K562 (cell line): ENCODE measurements at regions not wholly inside any gene's neighbourhood (a gene's known extent, or its start where the extent isn't known, plus 50 kb on each side); places are given as distances from the start of the nearest gene placed in this dataset.

Experiments used
- ATAC-seq: fragments of 200-7000 bp; cut with Tn5 transposase; 3 replicates; pipeline ENCODE4 v1.9.1; 2020; ENCODE audit warnings: moderate library complexity
- BruUV-seq: library from RNA; stranded (reverse); fragments of 400-500 nt; replicated peaks from 2 replicates; lab custom pipeline; 2021; lab: Mats Ljungman, UMichigan
- CTCF ChIA-PET: fragments of 300-600 bp; formaldehyde crosslinking; extraction: SDS; loops from one replicate; lab custom pipeline; 2021; ENCODE audit warnings: low intra/inter-chr PET ratio; lab: Yijun Ruan, JAX
- POLR2A ChIA-PET: fragments of 300-600, 350-650 bp; sonication (Branson Sonifier 250); formaldehyde crosslinking; extraction: SDS; loops from one replicate; lab custom pipeline; 2021; ENCODE audit warnings: antibody characterized with exemption, inconsistent platforms; lab: Yijun Ruan, JAX
- DNase-seq, 4 experiments: peaks; one replicate each; pipeline versions ENCODE4 v3.0.0 to v3.0.0-alpha.2; 2011 to 2018; ENCODE audit warnings: low spot score in 3 of 4, mixed read lengths in 3 of 4; ENCODE audit errors: extremely low read depth in 1 of 4
- FAIRE-seq: peaks from 2 replicates; lab custom pipeline; 2011; peaks lifted over from hg19 to GRCh38; lab: Jason Lieb, UNC
- H2AFZ ChIP-seq: 2 replicates; pipeline ENCODE4 v1.6.0; 2011; ENCODE audit warnings: low read depth, low read length, control low read depth, inconsistent platforms
- H3K27ac ChIP-seq: fragments of 200-600 bp; 3 replicates; pipeline ENCODE4 v1.8.0; 2011; ENCODE audit warnings: low read depth, mild to moderate bottlenecking, control low read depth, inconsistent platforms, low read length, moderate library complexity, mixed read lengths; ENCODE audit errors: extremely low read depth
- H3K27me3 ChIP-seq, 2 experiments: fragments of 300-600 bp in 1 of 2; 2 replicates in 1 of 2; 3 replicates in 1 of 2; pipeline versions ENCODE4 v1.6.0 to v1.8.0; 2011; ENCODE audit warnings: inconsistent platforms in 2 of 2, low read length in 2 of 2, mild to moderate bottlenecking in 1 of 2, mixed read lengths in 1 of 2, moderate library complexity in 1 of 2; ENCODE audit not compliant: control insufficient read depth in 2 of 2, insufficient read depth in 2 of 2
- H3K36me3 ChIP-seq: fragments of 300-600 bp; 3 replicates; pipeline ENCODE4 v1.8.0; 2011; ENCODE audit warnings: mild to moderate bottlenecking, low read length, inconsistent platforms; ENCODE audit not compliant: control insufficient read depth, insufficient read depth
- H3K4me1 ChIP-seq, 2 experiments: fragments of 200-600 bp in 1 of 2; replicated peaks in 1 of 2; 2 replicates in 1 of 2; 3 replicates in 1 of 2; pipeline versions ENCODE4 v1.5.1 to v1.8.0; 2011; ENCODE audit warnings: inconsistent platforms in 2 of 2, low read length in 2 of 2, mild to moderate bottlenecking in 1 of 2, mixed read lengths in 1 of 2, moderate library complexity in 1 of 2; ENCODE audit not compliant: control insufficient read depth in 2 of 2, insufficient read depth in 2 of 2
- H3K4me2 ChIP-seq: 2 replicates; pipeline ENCODE4 v1.6.1; 2011; ENCODE audit warnings: low read length, control low read depth, inconsistent platforms, mixed read lengths; ENCODE audit not compliant: insufficient read depth
- H3K4me3 ChIP-seq: fragments of 200-600 bp; sonication (generic), shearing (Covaris generic); 2 replicates; pipeline ENCODE4 v1.5.1; 2016; ENCODE audit warnings: control low read depth, inconsistent platforms
- H3K79me2 ChIP-seq: fragments of 200-600 bp; 3 replicates; pipeline ENCODE4 v1.8.0; 2011; ENCODE audit warnings: low read length, inconsistent platforms; ENCODE audit not compliant: control insufficient read depth, insufficient read depth
- H3K9ac ChIP-seq, 2 experiments: 2 replicates each; pipeline versions ENCODE4 v1.6.0 to v1.6.1; 2011; ENCODE audit warnings: low read depth in 2 of 2, low read length in 2 of 2, control low read depth in 1 of 2, inconsistent platforms in 1 of 2, mild to moderate bottlenecking in 1 of 2, mixed read lengths in 1 of 2; ENCODE audit not compliant: insufficient read depth in 1 of 2
- H3K9me1 ChIP-seq: one replicate; pipeline ENCODE4 v1.6.0; 2011; ENCODE audit warnings: inconsistent platforms, mild to moderate bottlenecking, low read length, moderate library complexity; ENCODE audit not compliant: control insufficient read depth, insufficient read depth
- H3K9me3 ChIP-seq: replicated peaks from 2 replicates; pipeline ENCODE4 v1.5.1; 2011; ENCODE audit warnings: low read depth, low read length, inconsistent platforms; ENCODE audit not compliant: control insufficient read depth, insufficient read depth
- H4K20me1 ChIP-seq: replicated peaks from 2 replicates; pipeline ENCODE4 v1.6.1; 2011; ENCODE audit warnings: low read length, inconsistent platforms, mixed read lengths; ENCODE audit not compliant: control insufficient read depth, insufficient read depth
- CBFA2T3 ChIP-seq: fragments of 450-650 bp; IDR thresholded peaks from 2 replicates; pipeline ENCODE4 v1.6.1; 2017
- ELF4 ChIP-seq: fragments of 450-650 bp; formaldehyde crosslinking; IDR thresholded peaks from 2 replicates; pipeline ENCODE4 v1.4.0; 2022; ENCODE audit warnings: missing genetic modification characterization
- NFRKB ChIP-seq: fragments of 450-650 bp; IDR thresholded peaks from 2 replicates; pipeline ENCODE4 v1.6.1; 2016; ENCODE audit warnings: low read depth
- POLR2A ChIP-seq: fragments of 450-650 bp; conservative IDR thresholded peaks from 2 replicates; pipeline ENCODE4 v1.6.1; 2016
- POLR2AphosphoS5 ChIP-seq: IDR thresholded peaks from 2 replicates; pipeline ENCODE4 v1.6.1; 2011; ENCODE audit warnings: mild to moderate bottlenecking, low read depth, low read length, moderate library complexity; ENCODE audit not compliant: control insufficient read depth, insufficient read depth
- ZBTB17 ChIP-seq: fragments of 450-650 bp; formaldehyde crosslinking; IDR thresholded peaks from 2 replicates; pipeline ENCODE4 v1.4.0; 2020; ENCODE audit warnings: mild to moderate bottlenecking
- ZNF12 ChIP-seq: sonication (generic); formaldehyde crosslinking; IDR thresholded peaks from 2 replicates; pipeline ENCODE4 v1.4.0; 2020; ENCODE audit warnings: mild to moderate bottlenecking, missing genetic modification reagents
- ZNF146 ChIP-seq: IDR thresholded peaks from one replicate; pipeline ENCODE4 v1.6.1; 2018; ENCODE audit warnings: missing compliant biosample characterization; ENCODE audit not compliant: unreplicated experiment
- WGBS: fragments of 100-300 bp; shearing (Covaris generic); methylation state at CpG from one replicate; pipeline ENCODE4 v1.1.6; 2016; ENCODE audit warnings: low coverage, mixed read lengths; ENCODE audit not compliant: insufficient coverage; ENCODE audit errors: missing lambda C conversion rate; 5-methylcytosine and 5-hydroxymethylcytosine counted together
- in situ Hi-C: fragments of 300-500 bp; cut with MboI; formaldehyde crosslinking; loops from 4 replicates; pipeline ENCODE4 v1.15.0; 2018; ENCODE audit warnings: inconsistent platforms, mixed read lengths
- intact Hi-C: fragments of 100-400 bp; cut with micrococcal nuclease; formaldehyde crosslinking; loops from 2 replicates; pipeline ENCODE4 v1.14.2; 2022
- TF ChIP-seq, protein P1 (sequence below): sonication (generic); formaldehyde crosslinking; IDR thresholded peaks from 2 replicates; pipeline ENCODE4 v1.8.0; 2022; ENCODE audit warnings: mild to moderate bottlenecking, missing genetic modification reagents
- TF ChIP-seq, protein P2 (sequence below): sonication (generic); formaldehyde crosslinking; IDR thresholded peaks from 2 replicates; pipeline ENCODE4 v1.8.1; 2023; ENCODE audit warnings: mild to moderate bottlenecking, missing genetic modification reagents, moderate library complexity
- TF ChIP-seq, protein P3 (sequence below), 3 experiments: fragments of 200-800 bp in 1 of 3; fragments of 250-450 bp in 1 of 3; fragments of 450-650 bp in 1 of 3; sonication (Bioruptor Pico) in 1 of 3; sonication (Bioruptor generic) in 1 of 3; formaldehyde crosslinking in 1 of 3; IDR thresholded peaks; 2 replicates each; pipeline versions ENCODE4 v1.6.1 to v1.8.0; 2016 to 2022; ENCODE audit warnings: mild to moderate bottlenecking in 2 of 3, missing genetic modification characterization in 2 of 3, missing compliant biosample characterization in 1 of 3, moderate library complexity in 1 of 3

DNA sequence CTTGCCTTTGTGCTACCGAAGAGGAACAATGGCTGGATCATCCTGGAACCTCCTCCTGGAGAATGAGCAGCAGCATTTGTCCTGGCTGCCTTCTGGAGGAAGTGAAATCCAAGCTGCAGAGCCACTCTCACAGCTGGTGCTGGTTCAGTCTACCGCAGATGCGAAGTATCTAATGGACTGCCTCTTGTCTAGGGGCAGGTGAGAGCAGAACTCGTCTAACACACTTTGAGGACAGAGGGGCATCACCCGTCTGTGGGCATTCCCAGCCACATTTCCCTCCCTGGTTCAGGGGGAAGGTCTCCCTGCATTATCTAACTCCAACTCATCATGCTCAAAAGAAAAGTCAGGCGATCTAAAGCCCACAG, 338.2 kb upstream of the GATB start (continued):
- TF ChIP-seq, protein P1, sequence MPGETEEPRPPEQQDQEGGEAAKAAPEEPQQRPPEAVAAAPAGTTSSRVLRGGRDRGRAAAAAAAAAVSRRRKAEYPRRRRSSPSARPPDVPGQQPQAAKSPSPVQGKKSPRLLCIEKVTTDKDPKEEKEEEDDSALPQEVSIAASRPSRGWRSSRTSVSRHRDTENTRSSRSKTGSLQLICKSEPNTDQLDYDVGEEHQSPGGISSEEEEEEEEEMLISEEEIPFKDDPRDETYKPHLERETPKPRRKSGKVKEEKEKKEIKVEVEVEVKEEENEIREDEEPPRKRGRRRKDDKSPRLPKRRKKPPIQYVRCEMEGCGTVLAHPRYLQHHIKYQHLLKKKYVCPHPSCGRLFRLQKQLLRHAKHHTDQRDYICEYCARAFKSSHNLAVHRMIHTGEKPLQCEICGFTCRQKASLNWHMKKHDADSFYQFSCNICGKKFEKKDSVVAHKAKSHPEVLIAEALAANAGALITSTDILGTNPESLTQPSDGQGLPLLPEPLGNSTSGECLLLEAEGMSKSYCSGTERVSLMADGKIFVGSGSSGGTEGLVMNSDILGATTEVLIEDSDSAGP (CRISPR knock-in tag): no peak
- TF ChIP-seq, protein P2, sequence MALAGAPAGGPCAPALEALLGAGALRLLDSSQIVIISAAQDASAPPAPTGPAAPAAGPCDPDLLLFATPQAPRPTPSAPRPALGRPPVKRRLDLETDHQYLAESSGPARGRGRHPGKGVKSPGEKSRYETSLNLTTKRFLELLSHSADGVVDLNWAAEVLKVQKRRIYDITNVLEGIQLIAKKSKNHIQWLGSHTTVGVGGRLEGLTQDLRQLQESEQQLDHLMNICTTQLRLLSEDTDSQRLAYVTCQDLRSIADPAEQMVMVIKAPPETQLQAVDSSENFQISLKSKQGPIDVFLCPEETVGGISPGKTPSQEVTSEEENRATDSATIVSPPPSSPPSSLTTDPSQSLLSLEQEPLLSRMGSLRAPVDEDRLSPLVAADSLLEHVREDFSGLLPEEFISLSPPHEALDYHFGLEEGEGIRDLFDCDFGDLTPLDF: no peak
- no peak for TF ChIP-seq POLR2A
- TF ChIP-seq ELF4 (CRISPR knock-in tag): no peak
- TF ChIP-seq POLR2AphosphoS5: no peak

DNA sequence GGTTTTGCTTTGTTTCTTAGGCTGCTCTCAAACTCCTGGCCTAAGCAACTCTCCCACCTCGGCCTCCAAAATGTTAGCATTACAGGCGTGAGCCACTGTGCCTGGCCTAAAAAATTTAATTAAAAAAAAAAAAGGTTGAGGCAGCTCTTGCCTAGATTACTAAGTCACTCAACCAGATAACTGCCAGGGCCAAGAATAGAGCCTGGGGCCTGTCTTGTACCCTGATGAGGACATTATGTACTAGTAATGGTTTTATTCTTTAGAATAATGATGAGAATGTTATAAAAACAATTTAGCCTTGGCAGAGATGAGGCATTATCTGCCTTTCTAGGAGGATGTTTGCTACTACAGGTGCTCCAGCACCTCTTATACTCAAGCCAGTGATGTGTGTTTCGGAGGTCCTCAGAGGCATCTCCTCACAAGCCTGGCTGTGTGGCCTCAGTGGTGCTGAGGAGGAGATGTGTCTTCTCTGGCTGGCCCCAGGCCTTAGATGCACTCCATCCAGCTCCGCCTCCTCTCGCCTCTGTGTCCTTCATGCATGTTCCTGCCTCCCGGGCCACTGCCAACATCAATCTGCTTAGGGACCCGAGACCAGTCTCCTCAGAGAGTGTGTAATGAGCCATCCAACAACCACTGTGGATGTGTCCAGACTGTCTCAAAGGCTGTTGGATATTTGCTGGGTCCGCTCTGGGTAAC, 337.7 kb upstream of the GATB start:
- Histone ChIP-seq H3K9me3 (no peaks in the 10 kb centered on the region), H3K9me1 (no peaks in the 10 kb centered on the region), H3K27me3 (peaks cover 0 to 60% of the 10 kb centered on the region in 2 experiments; a peak in 3 of 5 replicates), H4K20me1 (no peaks in the 10 kb centered on the region; the same call in 1 of the 2 replicates), H3K79me2 (no peaks in the 10 kb centered on the region), H3K9ac (no peak overlapping the region), H3K36me3 (no peaks in the 10 kb centered on the region), H2AFZ (no peak overlapping the region), H3K4me2 (no peak overlapping the region), H3K4me1 (no peaks in the 10 kb centered on the region), H3K4me3 (no peak overlapping the region), H3K27ac (no peak overlapping the region)
- CTCF ChIA-PET: no interaction called here
- DNase-seq (no peak), ATAC-seq (no peak), FAIRE-seq (no peak)
- no TSS peak for BruUV-seq
- TF ChIP-seq, protein P3, sequence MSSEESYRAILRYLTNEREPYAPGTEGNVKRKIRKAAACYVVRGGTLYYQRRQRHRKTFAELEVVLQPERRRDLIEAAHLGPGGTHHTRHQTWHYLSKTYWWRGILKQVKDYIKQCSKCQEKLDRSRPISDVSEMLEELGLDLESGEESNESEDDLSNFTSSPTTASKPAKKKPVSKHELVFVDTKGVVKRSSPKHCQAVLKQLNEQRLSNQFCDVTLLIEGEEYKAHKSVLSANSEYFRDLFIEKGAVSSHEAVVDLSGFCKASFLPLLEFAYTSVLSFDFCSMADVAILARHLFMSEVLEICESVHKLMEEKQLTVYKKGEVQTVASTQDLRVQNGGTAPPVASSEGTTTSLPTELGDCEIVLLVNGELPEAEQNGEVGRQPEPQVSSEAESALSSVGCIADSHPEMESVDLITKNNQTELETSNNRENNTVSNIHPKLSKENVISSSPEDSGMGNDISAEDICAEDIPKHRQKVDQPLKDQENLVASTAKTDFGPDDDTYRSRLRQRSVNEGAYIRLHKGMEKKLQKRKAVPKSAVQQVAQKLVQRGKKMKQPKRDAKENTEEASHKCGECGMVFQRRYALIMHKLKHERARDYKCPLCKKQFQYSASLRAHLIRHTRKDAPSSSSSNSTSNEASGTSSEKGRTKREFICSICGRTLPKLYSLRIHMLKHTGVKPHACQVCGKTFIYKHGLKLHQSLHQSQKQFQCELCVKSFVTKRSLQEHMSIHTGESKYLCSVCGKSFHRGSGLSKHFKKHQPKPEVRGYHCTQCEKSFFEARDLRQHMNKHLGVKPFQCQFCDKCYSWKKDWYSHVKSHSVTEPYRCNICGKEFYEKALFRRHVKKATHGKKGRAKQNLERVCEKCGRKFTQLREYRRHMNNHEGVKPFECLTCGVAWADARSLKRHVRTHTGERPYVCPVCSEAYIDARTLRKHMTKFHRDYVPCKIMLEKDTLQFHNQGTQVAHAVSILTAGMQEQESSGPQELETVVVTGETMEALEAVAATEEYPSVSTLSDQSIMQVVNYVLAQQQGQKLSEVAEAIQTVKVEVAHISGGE (CRISPR knock-in tag; IDR thresholded peaks at IDR 0.05): no peak
- TF ChIP-seq ZBTB17: no peak
- TF ChIP-seq ZNF146: no peak
- TF ChIP-seq ZNF12 (CRISPR knock-in tag): no peak
- no peak for TF ChIP-seq NFRKB
- TF ChIP-seq CBFA2T3: no peak
- 7% methylated on average over 5 of the region's 8 CpGs for WGBS
- in situ Hi-C loops: no loop called here
- POLR2A ChIA-PET: no interaction called here
- intact Hi-C loops: no loop called here
